SK-N-SH (cell line): ENCODE measurements at regions not wholly inside any gene's neighbourhood (a gene's known extent, or its start where the extent isn't known, plus 50 kb on each side); places are given as distances from the start of the nearest gene placed in this dataset.

Experiments
- FOSL2 ChIP-seq: IDR thresholded peaks from 2 replicates; pipeline ENCODE4 v1.4.0; 2012; ENCODE audit warnings: low read depth, mild to moderate bottlenecking, moderate library complexity, borderline replicate concordance
- MEF2A ChIP-seq: IDR thresholded peaks from 2 replicates; pipeline ENCODE4 v1.4.0; 2012; ENCODE audit warnings: low read depth, borderline replicate concordance
- POLR2AphosphoS5 ChIP-seq: IDR thresholded peaks from 2 replicates; pipeline ENCODE4 v1.6.1; 2012; ENCODE audit warnings: low read depth, low read length
- RFX5 ChIP-seq: IDR thresholded peaks from 2 replicates; pipeline ENCODE4 v1.6.1; 2012; ENCODE audit warnings: mild to moderate bottlenecking, improper control_type of control experiment, low read length
- TCF12 ChIP-seq: IDR thresholded peaks from 2 replicates; pipeline ENCODE4 v1.4.0; 2012
- TEAD4 ChIP-seq: IDR thresholded peaks from 2 replicates; pipeline ENCODE4 v1.4.0; 2012; ENCODE audit warnings: mild to moderate bottlenecking, borderline replicate concordance; ENCODE audit not compliant: insufficient read depth
- YY1 ChIP-seq: IDR thresholded peaks from 2 replicates; pipeline ENCODE4 v1.4.0; 2012; ENCODE audit warnings: low read depth, mild to moderate bottlenecking
- TF ChIP-seq, protein P1 (sequence below): IDR thresholded peaks from 2 replicates; pipeline ENCODE4 v1.6.1; 2012; ENCODE audit warnings: mild to moderate bottlenecking, low read depth, low read length, moderate library complexity

DNA sequence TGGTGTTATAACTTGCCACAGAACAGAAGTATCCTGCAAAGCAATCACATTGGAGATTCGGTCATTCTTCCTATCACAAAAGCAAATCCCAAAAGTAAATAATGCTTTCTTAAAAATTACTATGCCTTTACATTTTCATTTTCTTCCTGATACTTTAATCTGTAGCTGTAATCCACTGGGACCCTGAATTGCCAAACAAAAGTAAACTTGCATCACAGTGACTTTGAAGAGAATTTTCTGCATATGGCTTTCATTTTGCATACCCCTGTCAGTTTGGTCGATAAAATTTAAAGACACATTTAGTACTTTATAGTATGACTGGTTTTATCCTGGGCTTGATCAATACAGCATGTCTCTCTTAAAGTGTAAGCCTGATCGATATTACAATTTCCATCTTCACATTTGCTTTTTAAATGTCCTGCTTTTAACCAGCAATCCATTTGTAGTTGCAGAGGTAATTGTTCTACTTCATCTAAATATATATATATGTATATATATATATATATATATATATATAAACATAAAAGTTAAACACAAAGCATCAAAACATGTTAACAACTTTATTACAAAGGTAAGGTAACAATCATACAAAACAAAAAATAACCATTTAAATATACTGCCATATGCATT is 53.7 kb upstream of the PLEKHA5 start (continued):
- no peak for TF ChIP-seq TCF12
- TF ChIP-seq YY1, result no peak
- no peak for TF ChIP-seq POLR2AphosphoS5
- TF ChIP-seq RFX5, result no peak
- TF ChIP-seq, protein P1, sequence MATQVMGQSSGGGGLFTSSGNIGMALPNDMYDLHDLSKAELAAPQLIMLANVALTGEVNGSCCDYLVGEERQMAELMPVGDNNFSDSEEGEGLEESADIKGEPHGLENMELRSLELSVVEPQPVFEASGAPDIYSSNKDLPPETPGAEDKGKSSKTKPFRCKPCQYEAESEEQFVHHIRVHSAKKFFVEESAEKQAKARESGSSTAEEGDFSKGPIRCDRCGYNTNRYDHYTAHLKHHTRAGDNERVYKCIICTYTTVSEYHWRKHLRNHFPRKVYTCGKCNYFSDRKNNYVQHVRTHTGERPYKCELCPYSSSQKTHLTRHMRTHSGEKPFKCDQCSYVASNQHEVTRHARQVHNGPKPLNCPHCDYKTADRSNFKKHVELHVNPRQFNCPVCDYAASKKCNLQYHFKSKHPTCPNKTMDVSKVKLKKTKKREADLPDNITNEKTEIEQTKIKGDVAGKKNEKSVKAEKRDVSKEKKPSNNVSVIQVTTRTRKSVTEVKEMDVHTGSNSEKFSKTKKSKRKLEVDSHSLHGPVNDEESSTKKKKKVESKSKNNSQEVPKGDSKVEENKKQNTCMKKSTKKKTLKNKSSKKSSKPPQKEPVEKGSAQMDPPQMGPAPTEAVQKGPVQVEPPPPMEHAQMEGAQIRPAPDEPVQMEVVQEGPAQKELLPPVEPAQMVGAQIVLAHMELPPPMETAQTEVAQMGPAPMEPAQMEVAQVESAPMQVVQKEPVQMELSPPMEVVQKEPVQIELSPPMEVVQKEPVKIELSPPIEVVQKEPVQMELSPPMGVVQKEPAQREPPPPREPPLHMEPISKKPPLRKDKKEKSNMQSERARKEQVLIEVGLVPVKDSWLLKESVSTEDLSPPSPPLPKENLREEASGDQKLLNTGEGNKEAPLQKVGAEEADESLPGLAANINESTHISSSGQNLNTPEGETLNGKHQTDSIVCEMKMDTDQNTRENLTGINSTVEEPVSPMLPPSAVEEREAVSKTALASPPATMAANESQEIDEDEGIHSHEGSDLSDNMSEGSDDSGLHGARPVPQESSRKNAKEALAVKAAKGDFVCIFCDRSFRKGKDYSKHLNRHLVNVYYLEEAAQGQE, result no peak
- TF ChIP-seq TEAD4, result no peak
- no peak for TF ChIP-seq FOSL2
- TF ChIP-seq MEF2A, result no peak
